ENCODE measurements at regions not wholly inside any gene's neighbourhood (a gene's known extent, or its start where the extent isn't known, plus 50 kb on each side); places are given as distances from the start of the nearest gene placed in this dataset.

DNA sequence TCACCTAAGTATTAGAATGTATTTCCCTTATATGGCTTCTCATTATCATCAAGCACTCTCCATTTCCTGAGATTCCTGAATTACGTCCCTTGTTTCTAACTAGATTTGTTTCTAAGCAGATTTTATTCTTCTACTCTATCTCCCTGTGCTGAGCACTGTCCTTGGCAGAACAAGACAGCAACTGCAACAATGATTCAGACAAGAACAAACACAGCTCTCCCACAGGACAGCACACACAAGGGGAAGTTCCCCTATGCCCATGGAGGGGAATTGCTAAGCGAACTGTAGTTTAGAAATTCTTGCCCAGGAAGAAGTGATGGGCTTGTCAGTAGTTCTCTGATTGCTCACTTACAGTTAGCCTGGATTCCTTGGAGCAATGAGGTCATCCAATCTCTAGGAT is 759.9 kb downstream of the DTWD2 start:
- H3K4me1 ChIP-seq = no peaks in the 10 kb centered on the region
- TF ChIP-seq, protein P1, sequence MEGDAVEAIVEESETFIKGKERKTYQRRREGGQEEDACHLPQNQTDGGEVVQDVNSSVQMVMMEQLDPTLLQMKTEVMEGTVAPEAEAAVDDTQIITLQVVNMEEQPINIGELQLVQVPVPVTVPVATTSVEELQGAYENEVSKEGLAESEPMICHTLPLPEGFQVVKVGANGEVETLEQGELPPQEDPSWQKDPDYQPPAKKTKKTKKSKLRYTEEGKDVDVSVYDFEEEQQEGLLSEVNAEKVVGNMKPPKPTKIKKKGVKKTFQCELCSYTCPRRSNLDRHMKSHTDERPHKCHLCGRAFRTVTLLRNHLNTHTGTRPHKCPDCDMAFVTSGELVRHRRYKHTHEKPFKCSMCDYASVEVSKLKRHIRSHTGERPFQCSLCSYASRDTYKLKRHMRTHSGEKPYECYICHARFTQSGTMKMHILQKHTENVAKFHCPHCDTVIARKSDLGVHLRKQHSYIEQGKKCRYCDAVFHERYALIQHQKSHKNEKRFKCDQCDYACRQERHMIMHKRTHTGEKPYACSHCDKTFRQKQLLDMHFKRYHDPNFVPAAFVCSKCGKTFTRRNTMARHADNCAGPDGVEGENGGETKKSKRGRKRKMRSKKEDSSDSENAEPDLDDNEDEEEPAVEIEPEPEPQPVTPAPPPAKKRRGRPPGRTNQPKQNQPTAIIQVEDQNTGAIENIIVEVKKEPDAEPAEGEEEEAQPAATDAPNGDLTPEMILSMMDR (IDR thresholded peaks at IDR 0.05) = no peak
- no peak for TF ChIP-seq EP300 (IDR thresholded peaks at IDR 0.05)
- no peak for TF ChIP-seq POLR2AphosphoS5 (IDR thresholded peaks at IDR 0.05)
- TF ChIP-seq POLR2A (IDR thresholded peaks at IDR 0.05) = no peak
- H3K4me3 ChIP-seq = no peak overlapping the region
- H3K27ac ChIP-seq = no peak overlapping the region
- WGBS = 74% methylated on average over 2 of the region's 2 CpGs
- H3K27me3 ChIP-seq = no peaks in the 10 kb centered on the region
- H3K9me3 ChIP-seq = no peaks in the 10 kb centered on the region
- no peak for DNase-seq (ENCODE audit: low spot score in 2 of 2)
- H3K36me3 ChIP-seq = no peaks in the 10 kb centered on the region

DNA sequence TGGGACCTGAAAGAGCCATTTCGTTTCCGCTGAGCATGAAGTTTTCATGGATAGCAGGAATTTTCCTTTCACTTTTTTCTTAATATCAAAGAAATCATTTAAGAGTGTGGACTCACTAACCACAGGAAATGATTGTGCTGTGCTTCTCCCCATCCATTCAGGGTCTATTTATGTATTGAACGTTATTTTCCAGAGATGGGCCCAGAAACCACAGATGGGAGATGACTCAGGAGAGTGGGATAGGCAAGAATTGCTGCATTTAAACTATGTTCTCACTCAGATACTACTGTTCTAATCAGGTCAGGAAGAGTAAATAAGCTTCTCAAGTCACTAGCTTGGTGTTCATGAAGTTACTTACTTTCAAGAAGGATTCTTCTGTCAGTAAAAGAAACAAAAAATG is 763.8 kb downstream of the DTWD2 start:
- H3K27me3 ChIP-seq = no peaks in the 10 kb centered on the region
- TF ChIP-seq, protein P1 (IDR thresholded peaks at IDR 0.05) = no peak
- TF ChIP-seq POLR2AphosphoS5 (IDR thresholded peaks at IDR 0.05) (no peak), POLR2A (IDR thresholded peaks at IDR 0.05) (no peak), EP300 (IDR thresholded peaks at IDR 0.05) (no peak)
- no peaks in the 10 kb centered on the region for H3K4me1 ChIP-seq
- H3K27ac ChIP-seq = no peak overlapping the region
- 71% methylated on average over 3 of the region's 3 CpGs for WGBS
- H3K36me3 ChIP-seq = no peaks in the 10 kb centered on the region
- DNase-seq (ENCODE audit: low spot score in 2 of 2) = no peak
- H3K9me3 ChIP-seq = no peaks in the 10 kb centered on the region
- H3K4me3 ChIP-seq = no peak overlapping the region

DNA sequence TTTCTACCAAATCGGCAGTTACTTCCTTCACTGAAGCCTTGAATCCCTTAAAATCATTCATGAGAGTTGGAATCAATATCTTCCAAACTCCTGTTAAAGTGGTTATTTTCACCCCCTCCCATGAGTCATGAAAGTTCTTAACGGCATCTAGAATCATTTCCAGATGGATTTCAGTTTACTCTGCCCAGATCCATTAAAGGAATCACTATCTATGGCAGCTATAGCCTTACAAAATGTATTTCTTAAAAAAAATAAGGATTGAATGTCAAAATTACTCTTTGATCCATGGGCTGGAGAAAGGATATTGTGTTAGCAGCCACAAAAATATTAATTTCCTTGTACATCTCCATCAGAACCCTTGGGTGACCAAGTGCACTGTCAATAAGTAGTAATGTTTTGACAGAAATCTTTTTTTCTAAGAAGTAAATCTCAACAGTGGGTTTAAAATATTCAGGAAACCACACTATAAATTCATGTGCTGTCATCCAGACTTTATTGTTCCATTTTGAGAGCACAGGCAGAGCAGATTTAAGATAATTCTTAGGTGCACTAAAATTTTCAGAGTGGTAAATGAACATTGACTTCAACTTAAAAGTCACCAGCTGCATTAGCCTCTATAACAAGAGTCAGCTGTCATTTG is 767.7 kb downstream of the DTWD2 start:
- TF ChIP-seq POLR2AphosphoS5 (IDR thresholded peaks at IDR 0.05) (no peak), EP300 (IDR thresholded peaks at IDR 0.05) (no peak), POLR2A (IDR thresholded peaks at IDR 0.05) (no peak)
- TF ChIP-seq, protein P1 (IDR thresholded peaks at IDR 0.05) = no peak
- no peaks in the 10 kb centered on the region for H3K36me3 ChIP-seq
- no peaks in the 10 kb centered on the region for H3K27me3 ChIP-seq
- no peak overlapping the region for H3K27ac ChIP-seq
- no peak overlapping the region for H3K4me3 ChIP-seq
- DNase-seq (ENCODE audit: low spot score in 2 of 2) = no peak
- WGBS = 61% methylated on average over 2 of the region's 2 CpGs
- H3K4me1 ChIP-seq = no peaks in the 10 kb centered on the region
- no peaks in the 10 kb centered on the region for H3K9me3 ChIP-seq

DNA sequence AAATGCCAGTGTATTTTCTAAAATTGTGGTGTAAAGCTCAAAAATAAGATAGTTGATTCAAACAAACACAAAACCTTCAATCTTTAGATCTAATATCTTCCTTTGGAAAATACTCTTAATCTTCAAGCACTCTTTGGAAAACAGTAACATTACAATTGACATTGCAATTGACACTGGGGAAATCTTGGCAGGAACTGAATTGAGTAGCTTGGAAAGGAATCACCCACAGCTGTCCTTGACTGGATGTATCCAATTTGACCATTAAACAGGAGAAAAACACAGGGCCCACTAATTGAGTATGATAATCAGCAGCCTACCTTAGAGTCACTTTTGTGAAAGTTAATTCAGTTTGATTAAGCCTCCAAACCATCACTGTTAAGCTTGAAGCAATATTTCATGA is 776.7 kb downstream of the DTWD2 start:
- DNase-seq (ENCODE audit: low spot score in 2 of 2) = no peak
- TF ChIP-seq, protein P1 (IDR thresholded peaks at IDR 0.05) = no peak
- TF ChIP-seq POLR2A (IDR thresholded peaks at IDR 0.05) (no peak), EP300 (IDR thresholded peaks at IDR 0.05) (no peak), POLR2AphosphoS5 (IDR thresholded peaks at IDR 0.05) (no peak)
- H3K36me3 ChIP-seq = no peaks in the 10 kb centered on the region

DNA sequence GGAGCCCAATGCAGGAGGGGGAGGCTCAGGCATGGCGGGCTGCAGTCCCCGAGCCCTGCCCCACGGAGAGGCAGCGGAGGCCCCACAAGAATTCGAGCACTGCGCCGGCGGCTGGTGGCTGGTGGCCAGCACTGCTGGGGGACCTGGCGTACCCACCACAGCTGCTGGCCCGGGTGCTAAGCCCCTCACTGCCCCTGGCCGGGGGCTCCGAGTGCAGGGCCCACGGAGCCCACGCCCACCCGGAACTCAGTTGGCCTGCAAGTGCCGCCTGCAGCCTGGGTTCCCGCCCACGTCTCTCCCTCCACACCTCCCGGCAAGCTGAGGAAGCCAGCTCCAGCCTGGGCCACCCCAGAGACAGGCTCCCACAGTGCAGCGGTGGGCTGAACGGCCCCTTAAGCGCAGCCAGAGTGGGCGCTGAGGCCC is 780.3 kb downstream of the DTWD2 start:
- Histone ChIP-seq H3K9me3 (peaks cover 4% of the 10 kb centered on the region), H3K4me1 (no peaks in the 10 kb centered on the region), H3K36me3 (no peaks in the 10 kb centered on the region), H3K27ac (no peak overlapping the region), H3K27me3 (no peaks in the 10 kb centered on the region), H3K4me3 (no peak overlapping the region)
- no peak for DNase-seq (ENCODE audit: low spot score in 2 of 2)
- WGBS = 71% methylated on average over 1 of the region's 23 CpGs
- TF ChIP-seq EP300 (IDR thresholded peaks at IDR 0.05) (no peak), POLR2A (IDR thresholded peaks at IDR 0.05) (no peak), POLR2AphosphoS5 (IDR thresholded peaks at IDR 0.05) (no peak)
- TF ChIP-seq, protein P1 (IDR thresholded peaks at IDR 0.05) = no peak

More for the DNA sequence above, 776.7 kb downstream of the DTWD2 start:
- Histone ChIP-seq H3K4me1 (no peaks in the 10 kb centered on the region), H3K9me3 (peaks cover 4% of the 10 kb centered on the region), H3K27me3 (no peaks in the 10 kb centered on the region), H3K4me3 (no peak overlapping the region), H3K27ac (no peak overlapping the region)
